ENCODE measurements at regions not wholly inside any gene's neighbourhood (a gene's known extent, or its start where the extent isn't known, plus 50 kb on each side); places are given as distances from the start of the nearest gene placed in this dataset.

DNA sequence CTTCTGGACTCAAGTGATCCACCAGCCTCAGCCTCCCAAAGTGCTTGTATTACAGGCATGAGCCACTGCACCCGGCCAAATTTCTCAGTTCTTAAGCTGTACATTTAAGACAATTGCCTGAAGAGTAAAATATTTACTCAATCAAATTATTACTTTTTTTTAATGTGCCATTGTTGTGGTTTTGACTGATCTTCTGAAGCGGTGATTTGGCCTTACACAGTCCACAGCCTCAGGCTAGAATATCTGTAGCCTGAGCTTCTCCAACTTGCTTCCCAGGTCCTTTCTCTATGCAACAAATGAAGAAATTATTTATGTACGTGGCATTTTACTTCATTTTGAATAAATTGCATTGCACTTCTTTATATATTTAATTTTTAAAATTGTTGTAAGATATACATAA lies 281.3 kb downstream of the KLF5 start:
- TF ChIP-seq CTCF (IDR thresholded peaks at IDR 0.05; ENCODE audit: poor library complexity), result no peak
- TF ChIP-seq EZH2 (IDR thresholded peaks at IDR 0.05; ENCODE audit: borderline replicate concordance), result no peak

All from hepatocyte (in vitro differentiated cells).